HFFc6 (cell line): ENCODE measurements at regions not wholly inside any gene's neighbourhood (a gene's known extent, or its start where the extent isn't known, plus 50 kb on each side); places are given as distances from the start of the nearest gene placed in this dataset.

Experiments
- DNase-seq: peaks from one replicate; pipeline ENCODE4 v3.0.0-alpha.2; 2018
- H3K27ac Mint-ChIP-seq: 2 replicates; pipeline ENCODE4 v1.8.0; 2020; ENCODE audit warnings: mild to moderate bottlenecking, mixed read lengths
- H3K27me3 Mint-ChIP-seq: 2 replicates; pipeline ENCODE4 v1.8.0; 2021; ENCODE audit warnings: mild to moderate bottlenecking, moderate library complexity, mixed read lengths; ENCODE audit not compliant: insufficient read depth
- H3K36me3 Mint-ChIP-seq: 2 replicates; pipeline ENCODE4 v1.8.0; 2021; ENCODE audit warnings: low read depth, mixed read lengths
- H3K4me1 Mint-ChIP-seq: 2 replicates; pipeline ENCODE4 v1.8.0; 2020; ENCODE audit warnings: low read depth, mixed read lengths
- H3K4me3 Mint-ChIP-seq: 2 replicates; pipeline ENCODE4 v1.8.0; 2020; ENCODE audit warnings: mild to moderate bottlenecking, moderate library complexity, mixed read lengths
- H3K9me3 Mint-ChIP-seq: 2 replicates; pipeline ENCODE4 v1.8.0; 2020; ENCODE audit warnings: mild to moderate bottlenecking, mixed read lengths
- CTCF ChIP-seq: fragments of 200-600 bp; sonication (generic); IDR thresholded peaks from 2 replicates; pipeline ENCODE4 v1.5.0; 2021; ENCODE audit warnings: antibody characterized with exemption, mild to moderate bottlenecking

GRCh38 chr5:85843535-85843934 is 774.2 kb upstream of the COX7C start:
- DNase-seq, result no peak
- TF ChIP-seq CTCF, result no peak

DNA sequence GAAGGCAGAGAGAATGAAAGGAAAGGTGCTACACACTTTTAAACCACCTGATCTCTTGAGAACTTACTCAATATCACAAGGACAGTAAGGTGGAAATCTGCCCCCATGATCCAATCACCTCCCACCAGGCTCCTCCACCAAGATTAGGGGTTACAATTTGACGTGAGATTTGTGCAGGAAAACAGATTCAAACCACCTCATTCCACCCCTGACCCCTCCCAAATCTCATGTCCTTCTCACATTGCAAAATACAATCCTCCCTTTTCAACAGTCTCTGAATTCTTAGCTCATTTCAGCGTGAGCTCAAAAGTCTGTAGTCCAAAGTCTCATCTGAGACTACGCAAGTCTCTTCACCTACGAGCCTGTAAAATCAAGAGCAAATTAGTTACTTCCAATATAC is 768.3 kb upstream of the COX7C start:
- no peaks in the 10 kb centered on the region for H3K4me1 Mint-ChIP-seq
- no peaks in the 10 kb centered on the region; the same call in 1 of the 2 replicates for H3K27me3 Mint-ChIP-seq
- DNase-seq, result no peak
- H3K9me3 Mint-ChIP-seq, result peaks cover 29% of the 10 kb centered on the region
- no peak for TF ChIP-seq CTCF
- no peaks in the 10 kb centered on the region for H3K36me3 Mint-ChIP-seq
- H3K4me3 Mint-ChIP-seq, result no peak overlapping the region
- no peak overlapping the region for H3K27ac Mint-ChIP-seq

More at GRCh38 chr5:85843535-85843934, 774.2 kb upstream of the COX7C start:
- H3K4me1 Mint-ChIP-seq, result no peaks in the 10 kb centered on the region
- H3K9me3 Mint-ChIP-seq, result peaks cover 31% of the 10 kb centered on the region
- H3K4me3 Mint-ChIP-seq, result no peak overlapping the region
- no peaks in the 10 kb centered on the region for H3K27me3 Mint-ChIP-seq
- no peaks in the 10 kb centered on the region for H3K36me3 Mint-ChIP-seq
- no peak overlapping the region for H3K27ac Mint-ChIP-seq

- Mint-ChIP-seq H3K36me3 (no peaks in the 10 kb centered on the region; the same call in 1 of the 2 replicates), H3K9me3 (peaks cover 17% of the 10 kb centered on the region), H3K4me1 (no peaks in the 10 kb centered on the region), H3K27ac (no peak overlapping the region), H3K27me3 (no peaks in the 10 kb centered on the region; the same call in 1 of the 2 replicates), H3K4me3 (no peak overlapping the region)
- no peak for DNase-seq
- TF ChIP-seq CTCF, result no peak
These were observed 752.4 kb upstream of the COX7C start for GRCh38 chr5:85865296-85865695.

DNA sequence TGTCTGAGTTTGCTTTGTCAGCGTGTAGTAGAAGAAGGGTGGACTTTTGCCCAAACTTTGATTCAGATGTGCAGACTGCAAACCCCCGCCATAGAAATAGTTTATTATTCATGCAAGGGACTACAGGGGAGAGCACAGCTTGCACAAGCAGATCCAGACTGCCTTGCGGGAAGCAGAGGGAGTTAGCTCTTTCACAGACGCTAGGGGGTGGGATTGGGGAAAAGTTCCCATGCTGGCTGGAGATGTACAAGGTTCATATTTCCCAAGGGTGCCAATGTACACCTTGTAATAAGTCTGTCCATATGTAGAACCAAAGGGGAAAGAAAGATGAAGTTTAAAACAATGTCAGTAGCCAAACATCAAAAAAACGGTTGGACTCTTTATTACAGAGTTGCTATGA is 749.7 kb upstream of the COX7C start:
- no peak for TF ChIP-seq CTCF
- H3K9me3 Mint-ChIP-seq, result peaks cover 21% of the 10 kb centered on the region
- no peak for DNase-seq
- no peaks in the 10 kb centered on the region; the same call in 1 of the 2 replicates for H3K27me3 Mint-ChIP-seq
- no peaks in the 10 kb centered on the region; the same call in 1 of the 2 replicates for H3K36me3 Mint-ChIP-seq
- no peaks in the 10 kb centered on the region for H3K4me1 Mint-ChIP-seq
- no peak overlapping the region for H3K4me3 Mint-ChIP-seq
- H3K27ac Mint-ChIP-seq, result no peak overlapping the region

GRCh38 chr5:85893996-85894395 is 723.7 kb upstream of the COX7C start:
- Mint-ChIP-seq H3K4me3 (no peak overlapping the region), H3K27me3 (no peaks in the 10 kb centered on the region), H3K9me3 (peaks cover 52% of the 10 kb centered on the region), H3K4me1 (no peaks in the 10 kb centered on the region), H3K36me3 (no peaks in the 10 kb centered on the region), H3K27ac (no peak overlapping the region)
- no peak for DNase-seq
- no peak for TF ChIP-seq CTCF

- TF ChIP-seq CTCF, result no peak
- Mint-ChIP-seq H3K27ac (no peak overlapping the region), H3K4me3 (no peak overlapping the region), H3K4me1 (no peaks in the 10 kb centered on the region), H3K27me3 (no peaks in the 10 kb centered on the region), H3K9me3 (peaks cover 38% of the 10 kb centered on the region), H3K36me3 (no peaks in the 10 kb centered on the region)
- no peak for DNase-seq
These were observed 721.2 kb upstream of the COX7C start for GRCh38 chr5:85896514-85896913.
